Retina (tissue), 1 donor: ENCODE measurements at regions not wholly inside any gene's neighbourhood (a gene's known extent, or its start where the extent isn't known, plus 50 kb on each side); places are given as distances from the start of the nearest gene placed in this dataset.

Experiments
- DNase-seq: peaks from one replicate; pipeline ENCODE4 v3.0.0-alpha.2; 2016

DNA sequence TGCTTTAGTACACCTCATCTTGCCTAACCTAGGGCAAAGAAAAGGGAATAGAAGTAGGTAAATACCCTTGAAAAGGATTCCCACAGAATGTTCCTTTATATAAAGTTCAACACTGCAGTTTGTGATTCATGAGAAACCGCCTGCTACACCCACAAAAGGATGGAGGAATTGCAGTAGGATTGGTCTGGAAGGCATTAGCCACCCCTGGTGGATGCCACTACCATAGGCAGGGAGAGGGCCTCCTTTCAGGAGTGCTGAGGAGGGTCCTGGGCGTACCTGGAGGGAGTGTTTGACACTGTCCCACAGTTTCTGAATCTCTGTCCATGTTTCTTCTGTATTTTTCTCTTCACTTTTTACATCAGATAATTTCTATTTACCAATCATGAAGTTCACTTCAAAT lies 221.8 kb upstream of the TMEM72 start:
- DNase-seq: no peak

- peak; percentile 22 for DNase-seq
Observed at GRCh38 chr10:44696496-44696895, 214.6 kb upstream of the TMEM72 start.

DNA sequence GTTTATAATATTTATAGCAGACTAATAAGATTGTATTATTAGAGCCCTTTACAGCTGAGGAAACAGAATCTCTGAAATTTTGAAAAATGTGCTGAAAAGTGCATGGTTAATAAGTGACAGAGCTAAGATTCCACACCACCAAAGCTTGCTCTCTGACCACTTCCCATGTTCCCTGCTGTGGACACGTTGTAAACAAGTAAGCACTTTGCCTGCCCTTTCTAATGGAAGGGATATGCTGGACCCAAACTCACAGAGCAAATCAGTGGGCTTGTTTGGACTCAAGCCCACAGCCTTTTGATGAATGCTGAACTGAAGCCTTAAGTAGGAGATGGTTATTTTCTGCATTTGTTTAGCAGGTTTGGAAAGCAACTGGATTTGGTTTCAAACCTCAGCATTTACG lies 214.0 kb upstream of the TMEM72 start:
- DNase-seq: no peak

DNA sequence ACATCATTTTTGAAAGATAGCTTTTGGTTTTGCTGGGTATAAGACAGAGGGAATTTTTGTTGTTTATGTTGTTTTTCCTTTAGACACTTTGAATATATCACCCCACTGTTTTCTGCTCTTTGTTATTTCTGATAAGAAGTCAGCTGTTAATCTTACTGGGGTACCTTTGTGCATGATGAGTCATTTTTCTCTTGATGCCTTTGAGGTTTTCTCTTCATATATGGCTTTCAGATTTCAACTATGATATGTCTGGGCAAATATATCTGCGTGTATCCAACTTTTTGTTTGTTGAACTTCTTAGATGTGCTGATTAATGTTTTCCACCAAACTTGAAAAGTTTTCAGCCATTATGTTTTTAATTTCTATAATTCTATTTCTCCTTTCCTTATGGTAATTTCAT lies 208.6 kb upstream of the TMEM72 start:
- DNase-seq: no peak

DNA sequence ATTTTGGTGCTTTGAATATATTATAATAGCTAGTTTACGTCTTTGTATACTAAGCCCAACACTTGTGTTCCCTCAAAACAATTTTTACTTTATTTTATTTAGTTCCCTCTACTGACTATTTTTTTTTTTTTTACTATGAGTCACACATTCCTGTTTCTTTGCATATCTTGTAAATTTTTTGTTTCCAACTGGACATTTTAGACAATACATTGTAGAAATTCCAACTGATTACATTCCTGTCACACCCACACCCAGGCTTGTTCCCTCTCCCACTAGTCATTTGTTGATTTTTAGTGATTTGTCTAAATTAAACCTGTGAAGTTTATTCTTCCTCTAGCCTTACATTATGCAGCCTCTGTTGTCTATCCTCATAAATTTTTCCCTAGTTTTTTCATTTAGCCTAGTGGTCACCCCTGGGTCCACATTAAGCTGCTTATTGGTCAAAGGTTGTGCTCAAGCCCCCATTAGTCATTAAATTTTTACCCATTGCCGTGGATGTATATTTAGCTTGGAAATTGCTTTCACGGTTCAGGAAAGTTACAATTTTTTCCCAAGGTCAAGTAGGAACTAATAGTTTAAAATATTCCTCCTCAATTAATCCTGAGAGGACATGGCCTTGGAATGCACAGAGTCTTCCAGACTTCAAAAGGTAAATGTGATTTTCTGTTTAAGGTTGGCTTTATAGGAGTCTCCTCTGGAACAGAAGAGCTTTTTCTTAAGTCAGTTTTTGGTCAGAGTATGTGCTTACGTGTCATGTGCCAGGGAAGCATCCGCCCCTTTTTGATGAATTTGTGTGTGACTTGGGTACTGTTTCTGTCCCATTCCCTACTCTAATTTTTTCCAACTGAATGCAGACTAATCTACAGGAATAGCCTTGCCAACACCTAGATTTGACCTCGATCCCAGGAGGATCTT lies 207.6 kb upstream of the TMEM72 start:
- no peak for DNase-seq

- no peak for DNase-seq
Observed at GRCh38 chr10:44704616-44705015, 206.5 kb upstream of the TMEM72 start.

- DNase-seq: no peak
Observed at GRCh38 chr10:44706745-44707144, 204.4 kb upstream of the TMEM72 start.

GRCh38 chr10:44713307-44713706 lies 197.8 kb upstream of the TMEM72 start:
- DNase-seq: no peak

GRCh38 chr10:44714451-44714850 lies 196.7 kb upstream of the TMEM72 start:
- DNase-seq: no peak

- DNase-seq: no peak
Observed at GRCh38 chr10:44715136-44715535, 196.0 kb upstream of the TMEM72 start.

DNA sequence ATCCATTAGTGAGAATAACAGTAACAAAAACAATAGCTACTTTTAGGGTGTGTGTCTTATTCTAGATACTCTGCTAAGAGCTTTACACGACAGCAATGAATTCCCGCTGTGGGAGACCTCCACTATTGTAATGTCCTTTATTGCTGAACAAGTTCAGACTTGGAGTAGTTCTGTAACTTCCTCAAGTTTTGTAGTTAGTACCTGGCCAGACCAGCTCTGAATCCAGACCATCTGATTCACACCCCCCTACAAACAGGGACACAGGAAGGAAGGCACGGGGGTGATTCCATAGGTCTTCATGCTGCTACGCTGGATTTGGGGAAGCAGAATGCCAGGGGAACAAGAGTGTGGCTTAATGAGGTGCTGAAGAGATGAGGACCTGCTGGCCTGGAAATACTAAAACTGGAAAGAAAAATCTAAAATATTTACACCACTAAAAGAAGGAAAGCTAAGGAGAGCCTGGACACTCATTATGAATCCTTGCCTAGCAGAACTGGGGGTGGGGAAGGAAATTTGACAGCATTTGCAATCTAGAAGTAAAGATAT lies 194.6 kb upstream of the TMEM72 start:
- DNase-seq: no peak

DNA sequence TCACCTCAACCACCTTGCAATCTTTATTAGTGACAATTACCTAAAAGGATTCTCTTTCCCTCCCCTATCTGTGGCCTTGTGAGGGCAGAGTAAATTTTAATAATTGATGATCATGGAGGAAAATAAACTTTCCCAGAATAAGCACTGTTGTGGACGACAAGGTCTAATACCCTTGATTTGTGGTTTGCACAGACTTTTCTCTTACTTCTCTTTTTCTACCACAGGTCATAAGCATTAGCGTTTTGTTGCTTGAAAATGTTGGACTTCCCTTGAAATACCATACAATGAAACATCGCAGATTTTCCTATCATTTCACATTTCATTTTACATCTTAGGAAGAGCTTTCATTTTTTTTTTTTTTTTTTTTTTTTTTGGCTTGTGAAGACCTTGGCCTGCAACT lies 188.1 kb upstream of the TMEM72 start:
- DNase-seq: no peak

DNA sequence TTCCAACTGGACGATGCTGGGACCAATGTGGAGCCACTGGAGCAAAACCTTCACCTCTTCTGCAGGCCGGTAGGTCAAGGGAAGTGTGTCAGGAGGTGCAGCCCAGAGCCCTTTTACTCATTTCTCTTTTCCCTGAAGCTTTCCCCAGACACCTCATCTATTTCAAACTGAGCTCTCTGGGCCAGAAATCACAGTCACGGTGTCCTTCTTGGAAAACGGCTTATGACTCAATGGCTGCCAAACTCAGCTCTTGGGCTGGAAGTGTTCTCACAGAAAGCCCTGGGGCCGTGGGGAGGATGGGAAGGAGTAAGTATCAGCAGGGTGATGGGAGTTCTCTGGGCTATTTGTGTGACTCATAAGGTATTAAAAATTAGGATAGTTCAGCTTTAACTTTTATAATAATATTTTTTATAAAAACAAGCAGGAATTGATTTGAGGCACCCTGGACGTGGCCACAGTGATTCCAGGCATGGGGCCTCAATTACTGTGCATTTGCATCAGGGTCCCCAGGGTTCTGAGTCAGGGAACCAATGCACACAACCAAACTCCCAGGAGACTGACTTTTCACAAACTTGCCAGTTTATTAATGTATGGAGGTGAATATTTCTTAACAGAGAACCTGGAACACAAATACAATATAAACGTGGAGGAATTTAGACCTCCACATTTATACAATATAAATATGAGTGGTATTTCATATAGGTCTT lies 187.4 kb upstream of the TMEM72 start:
- DNase-seq: no peak

DNA sequence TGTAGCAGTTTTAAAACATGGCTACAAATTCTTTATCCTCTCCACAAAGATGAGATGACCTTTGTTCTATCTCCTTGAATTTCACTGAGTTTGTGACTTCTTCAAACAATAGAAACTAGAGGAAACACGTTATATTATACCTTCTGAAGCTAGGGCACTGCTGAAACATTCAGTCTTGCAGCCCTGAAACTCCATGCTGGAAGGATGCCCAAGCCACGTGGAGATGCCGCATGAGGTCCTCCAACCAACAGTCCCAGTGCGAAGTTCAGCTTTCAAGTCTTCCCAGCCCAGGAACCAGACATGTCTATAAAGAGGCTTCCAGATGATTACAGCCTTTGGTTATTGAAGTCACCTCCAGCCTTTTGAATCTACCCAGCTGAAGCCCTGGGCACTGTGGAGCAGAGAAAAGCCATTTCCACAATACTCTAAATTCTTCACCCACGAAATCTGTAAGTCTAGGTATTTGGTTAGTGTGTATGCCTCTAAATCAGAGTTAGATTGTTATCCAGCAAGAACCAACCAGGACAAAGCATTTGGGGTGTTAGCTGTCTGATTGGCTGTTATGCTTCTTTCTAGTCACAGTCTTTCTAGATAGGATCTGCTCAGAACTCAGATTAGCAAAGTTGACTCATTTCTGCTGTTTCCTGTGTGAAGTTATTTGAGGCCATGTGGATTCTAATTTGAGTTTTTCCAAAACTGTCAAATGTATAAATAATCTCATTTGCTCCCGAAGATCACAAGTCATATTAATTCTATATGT lies 186.5 kb upstream of the TMEM72 start:
- no peak for DNase-seq

- DNase-seq: no peak
Observed at GRCh38 chr10:44725404-44725803, 185.7 kb upstream of the TMEM72 start.

GRCh38 chr10:44731283-44731682 lies 179.9 kb upstream of the TMEM72 start:
- DNase-seq: no peak

- DNase-seq: no peak
Observed at GRCh38 chr10:44733501-44734488, 177.3 kb upstream of the TMEM72 start.

GRCh38 chr10:44742248-44742647 lies 168.9 kb upstream of the TMEM72 start:
- no peak for DNase-seq

DNA sequence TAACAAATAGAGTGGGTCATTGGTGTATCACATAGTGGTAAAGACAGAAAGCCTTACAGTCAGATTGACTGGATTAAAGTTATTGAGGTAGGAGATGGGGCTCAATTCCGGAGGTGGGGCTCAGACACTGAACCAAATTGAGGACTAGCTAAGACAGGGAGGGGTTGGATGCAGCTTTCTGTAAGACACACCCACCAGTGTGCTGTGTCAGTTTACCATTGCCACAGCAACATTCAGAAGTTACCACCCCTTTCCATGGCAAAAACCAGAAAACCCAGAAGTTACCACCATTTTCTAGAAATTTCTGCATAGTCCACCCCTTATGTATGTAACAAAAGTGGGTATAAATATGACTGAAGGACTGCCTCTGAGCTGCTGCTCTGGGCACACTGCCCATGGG lies 167.6 kb upstream of the TMEM72 start:
- no peak for DNase-seq

GRCh38 chr10:44745920-44746319 lies 165.2 kb upstream of the TMEM72 start:
- DNase-seq: no peak

DNA sequence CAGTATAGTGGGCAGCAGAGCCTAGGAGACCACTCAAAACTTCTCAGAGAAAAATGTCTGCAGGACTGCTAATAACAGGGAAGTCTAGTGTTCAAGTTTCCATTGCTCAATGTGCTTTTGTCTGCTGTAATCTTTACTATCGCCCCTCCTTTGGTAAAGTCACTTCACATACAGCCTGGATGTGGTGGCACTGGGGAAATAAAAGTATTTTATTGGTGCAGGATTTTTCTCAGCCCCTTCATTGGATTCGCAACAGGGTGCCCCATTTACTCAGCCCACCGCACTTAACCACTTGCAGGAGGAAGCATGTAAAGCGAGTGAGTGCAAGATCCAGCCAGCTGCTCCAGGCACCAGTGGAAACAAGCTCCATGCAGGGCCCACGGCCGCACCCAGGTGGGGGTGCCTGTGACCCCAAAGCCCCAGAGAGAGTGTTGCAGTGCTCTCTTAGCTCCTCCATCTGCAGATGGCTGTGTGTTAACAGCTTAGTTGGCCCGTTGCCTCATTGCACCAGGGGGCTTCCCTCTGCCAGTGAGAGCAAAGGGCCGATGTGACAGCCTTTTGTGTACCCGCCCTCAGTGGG lies 163.5 kb upstream of the TMEM72 start:
- no peak for DNase-seq

DNA sequence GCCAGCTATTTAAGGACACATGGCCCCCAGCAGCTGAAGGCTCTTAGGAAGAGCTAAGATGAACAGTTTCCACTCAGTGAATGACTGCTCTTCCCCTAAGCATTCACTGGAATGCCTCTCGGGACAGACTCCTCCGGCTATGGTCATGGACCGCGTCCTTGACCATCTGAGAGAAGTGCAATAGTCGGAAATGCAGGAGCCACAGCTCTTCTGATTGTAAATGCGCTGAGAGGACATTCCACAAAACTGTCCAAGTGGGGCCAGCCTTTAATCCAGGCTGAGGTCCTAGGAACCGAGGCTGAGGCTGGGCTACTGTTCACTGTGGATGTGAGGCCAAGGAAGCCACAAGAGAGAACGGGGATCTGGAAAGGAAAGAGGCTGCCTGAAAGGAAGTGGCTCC lies 162.0 kb upstream of the TMEM72 start:
- DNase-seq: no peak
